GM12878 (cell line): ENCODE measurements at regions not wholly inside any gene's neighbourhood (a gene's known extent, or its start where the extent isn't known, plus 50 kb on each side); places are given as distances from the start of the nearest gene placed in this dataset.

Source experiments
- ATF7 ChIP-seq: fragments of 450-650 bp; IDR thresholded peaks from 2 replicates; pipeline ENCODE4 v1.6.1; 2016; ENCODE audit warnings: low read depth, mild to moderate bottlenecking
- KAT2A ChIP-seq: conservative IDR thresholded peaks from 2 replicates; pipeline ENCODE4 v1.6.1; 2011; ENCODE audit warnings: low read depth, low read length; ENCODE audit not compliant: control insufficient read depth
- NBN ChIP-seq: fragments of 450-650 bp; IDR thresholded peaks from 2 replicates; pipeline ENCODE4 v1.6.1; 2016
- RCOR1 ChIP-seq: conservative IDR thresholded peaks from 2 replicates; pipeline ENCODE4 v1.6.1; 2012; ENCODE audit warnings: low read depth, low read length, improper control_type of control experiment
- STAT3 ChIP-seq: IDR thresholded peaks from 2 replicates; pipeline ENCODE4 v1.6.1; 2011; ENCODE audit warnings: low read depth, low read length, improper control_type of control experiment
- TAF1 ChIP-seq: IDR thresholded peaks from 2 replicates; pipeline ENCODE4 v1.6.1; 2011; ENCODE audit warnings: mild to moderate bottlenecking, low read depth, low read length, borderline replicate concordance
- TF ChIP-seq, protein P1 (sequence below), 3 experiments: IDR thresholded peaks in 2 of 3; conservative IDR thresholded peaks in 1 of 3; 2 replicates each; pipeline ENCODE4 v1.5.1; 2011; ENCODE audit warnings: low read depth in 3 of 3, low read length in 3 of 3, mild to moderate bottlenecking in 3 of 3, control low read depth in 2 of 3, moderate library complexity in 2 of 3, inconsistent platforms in 1 of 3, mixed read lengths in 1 of 3; ENCODE audit not compliant: control insufficient read depth in 2 of 3, insufficient read depth in 1 of 3; ENCODE audit errors: extremely low read depth in 1 of 3
- TF ChIP-seq, protein P2 (sequence below): fragments of 450-650 bp; IDR thresholded peaks from 2 replicates; pipeline ENCODE4 v1.6.1; 2017; ENCODE audit warnings: mild to moderate bottlenecking, moderate library complexity

DNA sequence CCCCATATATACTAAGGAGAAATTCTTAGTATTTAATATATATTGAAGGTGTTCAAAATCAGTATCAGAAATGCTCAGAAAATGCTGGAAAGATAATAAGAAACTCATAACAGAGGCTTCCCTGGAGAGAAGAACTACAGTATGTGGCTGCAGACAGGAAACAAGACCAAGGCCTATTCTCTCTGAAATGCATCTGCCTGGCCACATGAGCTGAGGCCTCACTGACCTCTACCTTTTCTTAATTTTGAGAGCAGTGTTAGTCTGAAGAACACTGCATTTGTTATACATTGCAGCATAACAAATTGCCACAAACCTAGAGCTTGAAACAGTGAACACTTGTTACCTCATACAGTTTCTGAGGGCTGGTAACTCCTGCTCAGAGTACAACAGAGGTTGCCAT lies 133.4 kb upstream of the SPEF2 start (continued):
- TF ChIP-seq, protein P1, sequence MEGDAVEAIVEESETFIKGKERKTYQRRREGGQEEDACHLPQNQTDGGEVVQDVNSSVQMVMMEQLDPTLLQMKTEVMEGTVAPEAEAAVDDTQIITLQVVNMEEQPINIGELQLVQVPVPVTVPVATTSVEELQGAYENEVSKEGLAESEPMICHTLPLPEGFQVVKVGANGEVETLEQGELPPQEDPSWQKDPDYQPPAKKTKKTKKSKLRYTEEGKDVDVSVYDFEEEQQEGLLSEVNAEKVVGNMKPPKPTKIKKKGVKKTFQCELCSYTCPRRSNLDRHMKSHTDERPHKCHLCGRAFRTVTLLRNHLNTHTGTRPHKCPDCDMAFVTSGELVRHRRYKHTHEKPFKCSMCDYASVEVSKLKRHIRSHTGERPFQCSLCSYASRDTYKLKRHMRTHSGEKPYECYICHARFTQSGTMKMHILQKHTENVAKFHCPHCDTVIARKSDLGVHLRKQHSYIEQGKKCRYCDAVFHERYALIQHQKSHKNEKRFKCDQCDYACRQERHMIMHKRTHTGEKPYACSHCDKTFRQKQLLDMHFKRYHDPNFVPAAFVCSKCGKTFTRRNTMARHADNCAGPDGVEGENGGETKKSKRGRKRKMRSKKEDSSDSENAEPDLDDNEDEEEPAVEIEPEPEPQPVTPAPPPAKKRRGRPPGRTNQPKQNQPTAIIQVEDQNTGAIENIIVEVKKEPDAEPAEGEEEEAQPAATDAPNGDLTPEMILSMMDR (IDR thresholded peaks at IDR 0.05 in 2 of 3, conservative IDR thresholded peaks at IDR 0.05 in 1 of 3; ENCODE audit: control insufficient read depth in 2 of 3, extremely low read depth in 1 of 3, insufficient read depth in 1 of 3, low read depth in 3 of 3, low read length in 3 of 3) = no peak
- TF ChIP-seq STAT3 (no peak), KAT2A (no peak), ATF7 (no peak), RCOR1 (no peak), TAF1 (no peak), NBN (no peak)
- TF ChIP-seq, protein P2, sequence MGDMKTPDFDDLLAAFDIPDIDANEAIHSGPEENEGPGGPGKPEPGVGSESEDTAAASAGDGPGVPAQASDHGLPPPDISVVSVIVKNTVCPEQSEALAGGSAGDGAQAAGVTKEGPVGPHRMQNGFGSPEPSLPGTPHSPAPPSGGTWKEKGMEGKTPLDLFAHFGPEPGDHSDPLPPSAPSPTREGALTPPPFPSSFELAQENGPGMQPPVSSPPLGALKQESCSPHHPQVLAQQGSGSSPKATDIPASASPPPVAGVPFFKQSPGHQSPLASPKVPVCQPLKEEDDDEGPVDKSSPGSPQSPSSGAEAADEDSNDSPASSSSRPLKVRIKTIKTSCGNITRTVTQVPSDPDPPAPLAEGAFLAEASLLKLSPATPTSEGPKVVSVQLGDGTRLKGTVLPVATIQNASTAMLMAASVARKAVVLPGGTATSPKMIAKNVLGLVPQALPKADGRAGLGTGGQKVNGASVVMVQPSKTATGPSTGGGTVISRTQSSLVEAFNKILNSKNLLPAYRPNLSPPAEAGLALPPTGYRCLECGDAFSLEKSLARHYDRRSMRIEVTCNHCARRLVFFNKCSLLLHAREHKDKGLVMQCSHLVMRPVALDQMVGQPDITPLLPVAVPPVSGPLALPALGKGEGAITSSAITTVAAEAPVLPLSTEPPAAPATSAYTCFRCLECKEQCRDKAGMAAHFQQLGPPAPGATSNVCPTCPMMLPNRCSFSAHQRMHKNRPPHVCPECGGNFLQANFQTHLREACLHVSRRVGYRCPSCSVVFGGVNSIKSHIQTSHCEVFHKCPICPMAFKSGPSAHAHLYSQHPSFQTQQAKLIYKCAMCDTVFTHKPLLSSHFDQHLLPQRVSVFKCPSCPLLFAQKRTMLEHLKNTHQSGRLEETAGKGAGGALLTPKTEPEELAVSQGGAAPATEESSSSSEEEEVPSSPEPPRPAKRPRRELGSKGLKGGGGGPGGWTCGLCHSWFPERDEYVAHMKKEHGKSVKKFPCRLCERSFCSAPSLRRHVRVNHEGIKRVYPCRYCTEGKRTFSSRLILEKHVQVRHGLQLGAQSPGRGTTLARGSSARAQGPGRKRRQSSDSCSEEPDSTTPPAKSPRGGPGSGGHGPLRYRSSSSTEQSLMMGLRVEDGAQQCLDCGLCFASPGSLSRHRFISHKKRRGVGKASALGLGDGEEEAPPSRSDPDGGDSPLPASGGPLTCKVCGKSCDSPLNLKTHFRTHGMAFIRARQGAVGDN = no peak
